Neuronal stem cell (in vitro differentiated cells): ENCODE measurements at regions not wholly inside any gene's neighbourhood (a gene's known extent, or its start where the extent isn't known, plus 50 kb on each side); places are given as distances from the start of the nearest gene placed in this dataset.
"Not testable (repeated sequence)": the region's sequence is repeated elsewhere in the genome, so short reads cannot be mapped to it uniquely, and the experiment has no call there.

Experiments
- DNase-seq: peaks from one replicate; pipeline ENCODE4 v3.0.0-alpha.2; 2013; ENCODE audit warnings: low spot score
- H2AFZ ChIP-seq: one replicate; pipeline ENCODE4 v1.6.1; 2013; ENCODE audit warnings: mild to moderate bottlenecking, low read length, inconsistent platforms
- H2AK5ac ChIP-seq: 2 replicates; pipeline ENCODE4 v1.6.1; 2013; ENCODE audit warnings: low read depth, mild to moderate bottlenecking, inconsistent platforms, low read length, moderate library complexity, mixed read lengths
- H2BK120ac ChIP-seq: 2 replicates; pipeline ENCODE4 v1.6.1; 2013; ENCODE audit warnings: low read depth, mild to moderate bottlenecking, inconsistent platforms, low read length, moderate library complexity, mixed read lengths
- H2BK12ac ChIP-seq: one replicate; pipeline ENCODE4 v1.6.1; 2013; ENCODE audit warnings: low read length, inconsistent platforms
- H2BK15ac ChIP-seq: 2 replicates; pipeline ENCODE4 v1.6.1; 2013; ENCODE audit warnings: mild to moderate bottlenecking, low read length, inconsistent platforms, mixed read lengths
- H2BK5ac ChIP-seq: one replicate; pipeline ENCODE4 v1.6.1; 2013; ENCODE audit warnings: inconsistent platforms, mild to moderate bottlenecking, low read length, moderate library complexity
- H3K14ac ChIP-seq: one replicate; pipeline ENCODE4 v1.6.1; 2013; ENCODE audit warnings: low read length, inconsistent platforms
- H3K18ac ChIP-seq: 2 replicates; pipeline ENCODE4 v1.6.1; 2013; ENCODE audit warnings: low read length, inconsistent platforms
- H3K23ac ChIP-seq: 2 replicates; pipeline ENCODE4 v1.6.1; 2013; ENCODE audit warnings: low read depth, mild to moderate bottlenecking, mixed read lengths, low read length, inconsistent platforms; ENCODE audit not compliant: poor library complexity
- H3K27ac ChIP-seq: replicated peaks from 3 replicates; pipeline ENCODE4 v1.5.1; 2013; ENCODE audit warnings: low read length, inconsistent platforms
- H3K27me3 ChIP-seq, 3 experiments: 2 replicates each; pipeline ENCODE4 v1.6.1; 2013; ENCODE audit warnings: low read length in 3 of 3, mild to moderate bottlenecking in 2 of 3, inconsistent platforms in 1 of 3, low read depth in 1 of 3, mixed read lengths in 1 of 3, moderate library complexity in 1 of 3; ENCODE audit not compliant: control insufficient read depth in 3 of 3, insufficient read depth in 3 of 3
- H3K36me3 ChIP-seq, 2 donors: replicated peaks in 1 of 2; 2 replicates each; pipeline ENCODE4 v1.6.1; 2013; ENCODE audit warnings: low read length in 2 of 2; ENCODE audit not compliant: control insufficient read depth in 2 of 2, insufficient read depth in 2 of 2
- H3K4ac ChIP-seq: 2 replicates; pipeline ENCODE4 v1.6.1; 2013; ENCODE audit warnings: inconsistent platforms, mild to moderate bottlenecking, low read length, moderate library complexity
- H3K4me1 ChIP-seq, 2 donors: 1 replicate in 1 of 2; 2 replicates in 1 of 2; pipeline ENCODE4 v1.6.1; 2013; ENCODE audit warnings: low read length in 2 of 2, low read depth in 1 of 2; ENCODE audit not compliant: control insufficient read depth in 2 of 2, insufficient read depth in 1 of 2
- H3K4me2 ChIP-seq: one replicate; pipeline ENCODE4 v1.6.1; 2013; ENCODE audit warnings: mild to moderate bottlenecking, low read length, inconsistent platforms; ENCODE audit not compliant: insufficient read depth, poor library complexity, severe bottlenecking
- H3K4me3 ChIP-seq, 2 donors: 2 replicates each; pipeline ENCODE4 v1.5.1; 2013; ENCODE audit warnings: low read length in 2 of 2, mild to moderate bottlenecking in 2 of 2, inconsistent platforms in 1 of 2, moderate library complexity in 1 of 2
- H3K79me1 ChIP-seq: one replicate; pipeline ENCODE4 v1.6.1; 2013; ENCODE audit warnings: low read depth, mild to moderate bottlenecking, inconsistent platforms, low read length, moderate library complexity
- H3K9ac ChIP-seq: one replicate; pipeline ENCODE4 v1.6.1; 2013; ENCODE audit warnings: mild to moderate bottlenecking, low read depth, low read length, inconsistent platforms; ENCODE audit not compliant: poor library complexity
- H3K9me3 ChIP-seq, 2 donors: replicated peaks in 1 of 2; 2 replicates each; pipeline versions ENCODE3 to v1.6.1; 2013; ENCODE audit warnings: low read length in 2 of 2, mild to moderate bottlenecking in 2 of 2, inconsistent platforms in 1 of 2, low read depth in 1 of 2, mixed read lengths in 1 of 2, moderate library complexity in 1 of 2; ENCODE audit not compliant: control insufficient read depth in 2 of 2, insufficient read depth in 1 of 2
- H4K8ac ChIP-seq: one replicate; pipeline ENCODE4 v1.6.1; 2013; ENCODE audit warnings: low read depth, mild to moderate bottlenecking, inconsistent platforms, low read length, moderate library complexity
- H4K91ac ChIP-seq: one replicate; pipeline ENCODE4 v1.6.1; 2013; ENCODE audit warnings: low read length, low read depth, mild to moderate bottlenecking, inconsistent platforms; ENCODE audit not compliant: poor library complexity
- WGBS, 2 donors: extraction: QIAGEN DNeasy Blood & Tissue Kit; methylation state at CpG; one replicate each; pipeline ENCODE4 v1.1.7; 2013; ENCODE audit warnings: missing lambda C conversion rate in 2 of 2, mixed read lengths in 1 of 2; ENCODE audit not compliant: insufficient read length in 2 of 2, insufficient replicate concordance in 1 of 2; ENCODE audit errors: extremely low coverage in 2 of 2; 5-methylcytosine and 5-hydroxymethylcytosine counted together

DNA sequence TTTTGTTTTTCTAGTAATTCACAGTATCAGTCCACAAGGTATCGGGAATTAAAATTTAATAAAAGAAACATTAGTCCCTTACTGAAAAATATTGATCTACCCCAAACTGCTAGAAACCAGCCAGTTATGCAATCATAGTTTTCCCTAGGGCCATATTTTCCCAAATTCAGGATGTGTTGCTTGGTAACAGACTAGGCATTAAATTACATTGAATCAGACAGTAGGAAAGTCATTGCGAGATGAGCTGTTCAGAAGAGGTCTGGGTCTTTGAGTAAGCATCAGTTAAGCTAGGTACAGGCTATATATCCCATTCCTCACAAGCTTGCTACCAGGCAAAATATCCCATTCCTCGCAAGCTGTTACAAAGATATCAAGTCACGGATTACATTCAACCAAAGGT is 123.0 kb upstream of the CCDC150 start:
- Histone ChIP-seq H3K4me3 (no peak overlapping the region), H3K27ac (no peak overlapping the region), H2BK15ac (no peak overlapping the region), H3K18ac (no peak overlapping the region), H2AFZ (no peak overlapping the region), H3K4me2 (no peak overlapping the region), H3K36me3 (no peaks in the 10 kb centered on the region), H3K9me3 (no peaks in the 10 kb centered on the region), H2AK5ac (no peak overlapping the region), H4K8ac (no peak overlapping the region), H4K91ac (no peak overlapping the region), H3K4ac (no peak overlapping the region), H3K14ac (no peak overlapping the region), H2BK5ac (no peak overlapping the region), H3K27me3 (no peaks in the 10 kb centered on the region), H3K79me1 (no peaks in the 10 kb centered on the region), H3K4me1 (no peaks in the 10 kb centered on the region), H2BK12ac (no peak overlapping the region), H2BK120ac (no peak overlapping the region), H3K9ac (no peak overlapping the region), H3K23ac (no peak overlapping the region)
- DNase-seq = no peak
- WGBS, 2 donors = no CpG with 5 or more reads among the region's 4 CpGs

DNA sequence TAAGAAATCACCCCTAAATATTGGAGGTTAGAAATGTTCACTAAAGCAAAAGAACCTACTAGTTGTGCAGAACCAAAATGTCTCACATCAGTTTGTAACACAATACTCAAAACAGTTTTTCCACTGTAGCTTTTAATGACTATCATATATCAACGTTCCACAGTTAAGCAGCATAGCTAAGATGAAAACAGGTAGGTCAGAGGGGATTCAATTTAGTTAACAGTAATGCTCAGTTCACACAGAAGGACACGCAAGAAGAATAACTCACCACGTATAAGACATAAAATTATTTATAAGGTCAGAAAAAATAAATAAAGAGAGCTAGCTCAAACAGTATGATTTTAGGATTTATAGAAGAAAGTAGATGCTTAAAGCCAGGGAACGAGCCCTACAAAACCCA is 118.9 kb upstream of the CCDC150 start:
- WGBS, 2 donors = no CpG with 5 or more reads among the region's 4 CpGs
- Histone ChIP-seq H4K91ac (no peak overlapping the region), H2BK12ac (no peak overlapping the region), H3K23ac (no peak overlapping the region), H2AFZ (no peak overlapping the region), H3K4ac (no peak overlapping the region), H2BK120ac (no peak overlapping the region), H3K27ac (no peak overlapping the region), H2BK15ac (no peak overlapping the region), H3K18ac (no peak overlapping the region), H3K9ac (no peak overlapping the region), H3K14ac (no peak overlapping the region), H4K8ac (no peak overlapping the region), H3K36me3 (no peaks in the 10 kb centered on the region), H2AK5ac (no peak overlapping the region), H3K4me1 (no peaks in the 10 kb centered on the region), H2BK5ac (no peak overlapping the region), H3K9me3 (no peaks in the 10 kb centered on the region), H3K79me1 (no peaks in the 10 kb centered on the region), H3K27me3 (no peaks in the 10 kb centered on the region), H3K4me2 (no peak overlapping the region), H3K4me3 (no peak overlapping the region)
- DNase-seq = no peak

GRCh38 chr2:196526981-196527725 is 112.4 kb upstream of the CCDC150 start:
- H2AFZ ChIP-seq, H2BK15ac ChIP-seq, H3K79me1 ChIP-seq, H2BK5ac ChIP-seq, H2AK5ac ChIP-seq, H3K9ac ChIP-seq, H3K9me3 ChIP-seq, H3K4ac ChIP-seq, H3K4me1 ChIP-seq, H3K23ac ChIP-seq, H2BK120ac ChIP-seq, H4K91ac ChIP-seq, H3K4me3 ChIP-seq, H2BK12ac ChIP-seq, H4K8ac ChIP-seq, DNase-seq, H3K18ac ChIP-seq, H3K27ac ChIP-seq, H3K4me2 ChIP-seq, H3K14ac ChIP-seq, H3K36me3 ChIP-seq, H3K27me3 ChIP-seq: not testable (repeated sequence)
- WGBS, 2 donors = no CpG with 5 or more reads among the region's 28 CpGs

DNA sequence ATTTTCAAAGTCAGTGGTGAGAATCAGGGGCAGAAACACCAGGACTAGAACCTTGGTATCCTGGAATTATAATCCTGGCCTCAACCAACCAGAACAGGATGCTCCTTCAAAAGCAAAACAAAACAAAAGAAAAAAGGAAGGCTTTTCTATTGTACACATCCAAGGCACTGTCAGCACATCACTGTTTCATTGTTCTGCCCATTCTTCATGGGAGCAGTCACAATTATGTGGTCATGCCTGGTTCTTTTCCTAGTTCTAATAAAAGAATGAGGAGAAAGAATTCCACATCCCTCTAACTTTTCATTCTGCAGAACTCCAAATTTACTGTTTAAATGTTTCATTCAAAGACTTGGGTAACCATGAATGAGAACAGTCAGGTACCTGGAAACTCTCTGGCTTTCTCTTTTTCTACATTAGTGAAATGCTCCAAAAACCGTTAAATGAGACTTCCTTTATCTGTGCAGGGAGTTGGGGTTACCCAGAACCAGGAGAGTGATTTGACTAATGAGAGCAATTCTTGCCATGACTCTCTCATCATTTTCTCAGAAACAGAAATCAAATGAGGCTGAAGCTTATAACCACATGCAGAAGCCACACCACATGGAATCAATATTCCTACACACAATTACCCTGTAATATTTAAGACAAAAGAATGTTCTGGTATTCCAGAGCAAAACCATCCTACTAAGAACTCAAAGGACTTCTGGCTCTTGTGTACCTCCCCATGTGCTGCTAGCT is 110.9 kb upstream of the CCDC150 start:
- no peak overlapping the region for H3K4me3 ChIP-seq
- DNase-seq = no peak
- H3K79me1 ChIP-seq = no peaks in the 10 kb centered on the region
- no CpG with 5 or more reads among the region's 1 CpG for WGBS, 2 donors
- H2AFZ ChIP-seq = no peak overlapping the region
- no peaks in the 10 kb centered on the region for H3K36me3 ChIP-seq
- no peak overlapping the region for H3K4ac ChIP-seq
- H3K4me2 ChIP-seq = no peak overlapping the region
- H4K8ac ChIP-seq = no peak overlapping the region
- H3K27ac ChIP-seq = no peak overlapping the region
- H2BK5ac ChIP-seq = no peak overlapping the region
- H3K9me3 ChIP-seq = no peaks in the 10 kb centered on the region
- H3K18ac ChIP-seq = no peak overlapping the region
- H3K23ac ChIP-seq = no peak overlapping the region
- H3K27me3 ChIP-seq = no peaks in the 10 kb centered on the region
- no peak overlapping the region for H2BK12ac ChIP-seq
- H2BK120ac ChIP-seq = no peak overlapping the region
- H4K91ac ChIP-seq = no peak overlapping the region
- H3K9ac ChIP-seq = no peak overlapping the region
- H2BK15ac ChIP-seq = no peak overlapping the region
- H2AK5ac ChIP-seq = no peak overlapping the region
- H3K14ac ChIP-seq = no peak overlapping the region
- H3K4me1 ChIP-seq = peaks cover 0 to 4% of the 10 kb centered on the region in 2 donors
